Transverse colon (tissue), 4 donors: ENCODE measurements at regions not wholly inside any gene's neighbourhood (a gene's known extent, or its start where the extent isn't known, plus 50 kb on each side); places are given as distances from the start of the nearest gene placed in this dataset.

ENCODE experiments used
- CTCF ChIP-seq, 5 experiments: fragments of 200-600 bp in 3 of 5; fragments of 450-650 bp in 2 of 5; sonication (generic) in 3 of 5; IDR thresholded peaks; 1 replicate in 2 of 5; 2 replicates in 3 of 5; pipeline ENCODE4 v1.5.1; 2016 to 2017; ENCODE audit warnings: antibody characterized with exemption in 5 of 5, inconsistent platforms in 3 of 5, mild to moderate bottlenecking in 2 of 5, moderate library complexity in 1 of 5
- EP300 ChIP-seq: sonication (generic); formaldehyde crosslinking; IDR thresholded peaks from one replicate; pipeline ENCODE4 v1.6.1; 2017; ENCODE audit warnings: antibody characterized with exemption, low read depth
- POLR2AphosphoS5 ChIP-seq, 3 donors: sonication (generic); formaldehyde crosslinking; IDR thresholded peaks; one replicate each; pipeline ENCODE4 v1.6.1; 2016; ENCODE audit warnings: antibody characterized with exemption in 3 of 3

GRCh38 chr18:56003009-56003719 is 415.2 kb upstream of the TCF4 start:
- no peak for TF ChIP-seq CTCF (IDR thresholded peaks at IDR 0.05)
- no peak for TF ChIP-seq EP300
- no peak for TF ChIP-seq POLR2AphosphoS5 (IDR thresholded peaks at IDR 0.05)
